Naive B cell (primary cell): ENCODE measurements at regions not wholly inside any gene's neighbourhood (a gene's known extent, or its start where the extent isn't known, plus 50 kb on each side); places are given as distances from the start of the nearest gene placed in this dataset.

Experiments used
- ATAC-seq, 2 donors: fragments of 150-1000 bp; cut with Tn5 transposase; 2 replicates each; pipeline ENCODE4 v1.10.0; 2021; ENCODE audit warnings: low read depth in 2 of 2, mild to moderate bottlenecking in 2 of 2, moderate library complexity in 2 of 2
- DNase-seq: peaks from one replicate; pipeline ENCODE4 v3.0.0; 2022
- H3K27ac Mint-ChIP-seq, 6 donors: one replicate each; pipeline ENCODE4 v1.8.0; 2020 to 2022; ENCODE audit warnings: mild to moderate bottlenecking in 6 of 6, mixed read lengths in 6 of 6, moderate library complexity in 5 of 6, inconsistent platforms in 2 of 6
- H3K27me3 Mint-ChIP-seq, 3 donors: one replicate each; pipeline ENCODE4 v1.8.0; 2021 to 2022; ENCODE audit warnings: mixed read lengths in 3 of 3, mild to moderate bottlenecking in 1 of 3
- H3K36me3 Mint-ChIP-seq, 2 donors: one replicate each; pipeline ENCODE4 v1.8.0; 2020 to 2022; ENCODE audit warnings: mixed read lengths in 2 of 2, inconsistent platforms in 1 of 2, mild to moderate bottlenecking in 1 of 2
- H3K4me1 Mint-ChIP-seq, 3 donors: one replicate each; pipeline ENCODE4 v1.8.0; 2020 to 2022; ENCODE audit warnings: mixed read lengths in 3 of 3, inconsistent platforms in 1 of 3, mild to moderate bottlenecking in 1 of 3, moderate library complexity in 1 of 3
- H3K4me3 Mint-ChIP-seq, 8 donors: one replicate each; pipeline ENCODE4 v1.8.0; 2020 to 2022; ENCODE audit warnings: mild to moderate bottlenecking in 8 of 8, mixed read lengths in 8 of 8, moderate library complexity in 8 of 8, inconsistent platforms in 2 of 8
- H3K9me3 Mint-ChIP-seq, 7 donors: one replicate each; pipeline ENCODE4 v1.8.0; 2020 to 2022; ENCODE audit warnings: mixed read lengths in 7 of 7, mild to moderate bottlenecking in 5 of 7, inconsistent platforms in 2 of 7, moderate library complexity in 1 of 7

DNA sequence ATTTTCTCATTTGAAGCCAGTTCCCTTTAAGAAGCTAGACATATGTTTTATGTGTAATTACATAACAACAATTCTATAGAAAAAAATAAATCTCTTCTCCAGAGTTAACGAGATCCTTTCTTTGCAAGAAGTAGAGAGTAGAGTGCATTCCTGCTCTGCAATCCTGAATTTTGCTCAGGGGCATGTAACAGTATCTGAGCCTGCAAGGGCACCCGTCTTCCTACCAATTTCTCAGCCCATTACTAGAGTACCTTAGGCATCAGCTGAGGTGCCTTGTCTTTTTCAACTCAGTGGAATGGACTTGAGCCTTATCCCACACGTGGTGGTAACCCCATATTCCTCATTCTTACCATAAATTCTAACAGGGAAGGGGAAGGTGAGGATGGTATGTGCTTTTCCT lies 205.9 kb downstream of the IKZF2 start:
- Mint-ChIP-seq H3K9me3 (no peaks in the 10 kb centered on the region), H3K36me3 (peaks cover 0 to 7% of the 10 kb centered on the region in 2 donors), H3K27ac (no peak overlapping the region), H3K4me3 (no peak overlapping the region), H3K27me3 (no peaks in the 10 kb centered on the region), H3K4me1 (no peaks in the 10 kb centered on the region)
- DNase-seq = no peak
- ATAC-seq = no peak

- Mint-ChIP-seq H3K36me3 (no peaks in the 10 kb centered on the region), H3K4me1 (peaks cover 0 to 5% (median 0%) of the 10 kb centered on the region in 3 donors), H3K9me3 (no peaks in the 10 kb centered on the region), H3K4me3 (no peak overlapping the region), H3K27me3 (no peaks in the 10 kb centered on the region), H3K27ac (no peak overlapping the region)
- ATAC-seq (no peak), DNase-seq (no peak)
Observed at GRCh38 chr2:212943351-212943750, 208.1 kb downstream of the IKZF2 start.

DNA sequence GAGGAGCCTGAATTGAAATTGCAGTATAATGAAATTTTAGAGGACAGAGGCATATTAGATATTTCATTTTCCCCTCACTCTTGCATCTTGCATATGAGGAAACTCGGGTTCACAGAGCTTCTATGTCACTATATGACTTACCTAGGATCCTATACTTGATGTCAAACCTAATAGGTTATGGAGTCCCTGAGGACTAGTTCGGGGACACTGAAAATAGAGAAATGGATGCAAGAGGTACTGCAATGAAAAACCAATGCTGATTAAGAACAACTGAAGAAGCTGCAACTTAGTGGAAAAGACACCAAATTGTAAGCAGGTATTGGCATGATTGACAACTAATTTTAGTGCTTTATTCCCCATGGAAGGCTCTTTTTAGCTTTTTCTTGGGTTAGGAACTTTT lies 210.1 kb downstream of the IKZF2 start:
- Mint-ChIP-seq H3K9me3 (no peaks in the 10 kb centered on the region), H3K36me3 (no peaks in the 10 kb centered on the region), H3K4me3 (no peak overlapping the region), H3K27ac (no peak overlapping the region), H3K4me1 (peaks cover 0 to 5% (median 0%) of the 10 kb centered on the region in 3 donors), H3K27me3 (no peaks in the 10 kb centered on the region)
- ATAC-seq (no peak), DNase-seq (no peak)

DNA sequence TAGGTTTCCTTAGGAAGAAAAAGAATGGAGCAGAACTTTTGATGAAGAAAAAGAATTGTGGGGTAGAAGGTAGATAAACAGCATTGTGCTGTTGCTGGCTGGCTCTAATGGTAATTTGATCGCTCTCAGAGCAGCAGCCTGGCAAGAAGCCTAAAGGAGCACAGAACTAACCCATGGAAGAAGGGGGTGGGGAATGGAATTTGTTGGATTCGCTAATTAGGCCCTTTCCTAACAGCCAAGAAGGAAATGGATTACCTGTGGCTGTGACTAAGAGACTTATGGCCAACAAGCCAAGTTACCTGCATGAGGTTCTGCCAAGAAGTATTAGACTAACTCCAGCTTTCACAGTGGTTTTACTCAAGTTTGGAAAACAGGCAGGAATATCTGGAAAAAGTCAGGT lies 210.6 kb downstream of the IKZF2 start:
- ATAC-seq = no peak
- H3K27me3 Mint-ChIP-seq = no peaks in the 10 kb centered on the region
- no peaks in the 10 kb centered on the region for H3K36me3 Mint-ChIP-seq
- no peak overlapping the region for H3K27ac Mint-ChIP-seq
- DNase-seq = no peak
- H3K4me1 Mint-ChIP-seq = peaks cover 0 to 5% (median 0%) of the 10 kb centered on the region in 3 donors
- no peaks in the 10 kb centered on the region for H3K9me3 Mint-ChIP-seq
- no peak overlapping the region for H3K4me3 Mint-ChIP-seq

GRCh38 chr2:212939777-212940531 lies 211.5 kb downstream of the IKZF2 start:
- ATAC-seq = peak in 1 of 2 donors; percentile 32
- no peaks in the 10 kb centered on the region for H3K9me3 Mint-ChIP-seq
- H3K4me3 Mint-ChIP-seq = no peak overlapping the region
- no peaks in the 10 kb centered on the region for H3K36me3 Mint-ChIP-seq
- H3K27me3 Mint-ChIP-seq = no peaks in the 10 kb centered on the region
- H3K27ac Mint-ChIP-seq = no peak overlapping the region
- DNase-seq = no peak
- peaks cover 0 to 5% (median 0%) of the 10 kb centered on the region in 3 donors for H3K4me1 Mint-ChIP-seq

DNA sequence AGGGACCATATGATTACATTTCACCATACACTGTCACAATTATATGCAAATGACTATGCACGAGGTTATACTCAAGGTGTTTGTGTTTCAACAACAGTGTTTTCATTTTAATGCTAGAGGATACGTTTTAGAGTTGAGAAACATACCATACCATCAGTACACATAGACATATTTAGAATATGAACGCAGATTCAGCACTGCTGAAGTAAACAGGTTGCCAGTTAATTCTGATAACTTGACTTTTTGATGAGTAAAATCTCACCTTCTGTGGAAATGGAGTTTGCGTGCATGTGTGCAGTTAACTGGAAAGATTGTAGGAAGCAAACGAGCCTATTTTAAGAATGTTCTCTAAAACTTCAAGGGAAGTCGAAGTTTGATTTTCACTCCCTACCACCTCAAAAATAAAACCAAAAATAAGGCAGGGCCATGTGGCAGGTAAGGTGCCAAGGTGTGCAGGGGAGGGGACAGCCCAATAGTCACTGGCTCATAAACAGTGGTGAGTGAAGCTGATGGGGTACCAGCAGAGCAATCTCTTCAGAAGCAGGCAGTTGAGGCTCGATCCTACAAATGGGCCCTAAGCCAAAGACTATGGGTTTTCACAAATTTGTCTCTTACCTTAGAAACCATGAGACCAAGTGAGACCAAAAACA lies 213.1 kb downstream of the IKZF2 start:
- Mint-ChIP-seq H3K4me1 (peaks cover 0 to 5% (median 0%) of the 10 kb centered on the region in 3 donors), H3K36me3 (no peaks in the 10 kb centered on the region), H3K9me3 (no peaks in the 10 kb centered on the region), H3K27me3 (no peaks in the 10 kb centered on the region), H3K4me3 (no peak overlapping the region), H3K27ac (peak overlapping the region in 2 of 6 donors; percentile 5 to 11)
- no peak for ATAC-seq
- no peak for DNase-seq

DNA sequence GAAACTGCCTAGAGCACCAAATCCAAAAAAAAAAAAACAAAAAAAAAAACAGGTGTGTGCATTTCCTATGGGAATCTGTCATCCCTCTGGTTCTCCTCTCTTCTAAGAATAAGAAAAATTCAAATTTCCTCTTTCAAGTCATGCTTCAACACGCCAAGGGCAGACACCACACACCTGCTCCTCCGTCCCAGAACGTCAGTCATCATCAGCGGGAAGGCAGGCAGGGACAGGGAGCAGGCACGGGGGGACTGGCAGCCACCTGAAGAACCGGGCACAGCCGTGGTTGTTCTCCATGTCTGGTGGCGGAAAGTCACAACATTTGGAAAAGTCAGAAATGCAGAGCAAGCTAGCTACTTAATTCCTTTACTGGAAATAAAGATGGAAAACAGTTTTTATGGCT lies 214.8 kb downstream of the IKZF2 start:
- H3K9me3 Mint-ChIP-seq = no peaks in the 10 kb centered on the region
- H3K4me3 Mint-ChIP-seq = no peak overlapping the region
- H3K27ac Mint-ChIP-seq = no peak overlapping the region
- ATAC-seq (no peak), DNase-seq (no peak)
- H3K27me3 Mint-ChIP-seq = no peaks in the 10 kb centered on the region
- H3K4me1 Mint-ChIP-seq = peaks cover 0 to 5% (median 0%) of the 10 kb centered on the region in 3 donors
- H3K36me3 Mint-ChIP-seq = no peaks in the 10 kb centered on the region

DNA sequence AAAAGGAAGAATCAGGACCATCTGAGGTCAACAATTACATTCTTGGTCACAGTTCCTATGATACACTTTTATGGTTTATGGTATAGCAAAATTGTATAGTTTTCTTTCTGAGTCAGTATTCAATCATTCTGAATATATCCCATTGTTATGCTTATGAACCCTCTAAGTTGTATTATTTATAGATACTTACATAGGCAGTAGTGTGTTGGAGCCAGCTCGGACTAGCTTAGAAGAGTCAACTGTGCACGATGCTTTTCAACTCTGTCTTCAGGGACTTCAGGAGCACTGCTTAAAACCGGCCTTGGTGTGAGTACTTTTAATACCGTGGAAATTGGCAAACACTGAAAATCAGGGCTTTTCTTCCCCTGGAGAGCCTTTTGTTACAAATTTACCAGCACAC lies 215.7 kb downstream of the IKZF2 start:
- no peaks in the 10 kb centered on the region for H3K36me3 Mint-ChIP-seq
- no peaks in the 10 kb centered on the region for H3K9me3 Mint-ChIP-seq
- H3K27me3 Mint-ChIP-seq = no peaks in the 10 kb centered on the region
- no peak for ATAC-seq
- peaks cover 0 to 5% (median 0%) of the 10 kb centered on the region in 3 donors for H3K4me1 Mint-ChIP-seq
- no peak overlapping the region for H3K4me3 Mint-ChIP-seq
- no peak for DNase-seq
- no peak overlapping the region for H3K27ac Mint-ChIP-seq

GRCh38 chr2:212931271-212931670 lies 220.1 kb downstream of the IKZF2 start:
- DNase-seq (no peak), ATAC-seq (no peak)
- Mint-ChIP-seq H3K27me3 (no peaks in the 10 kb centered on the region), H3K27ac (no peak overlapping the region), H3K4me1 (no peaks in the 10 kb centered on the region), H3K36me3 (no peaks in the 10 kb centered on the region), H3K9me3 (no peaks in the 10 kb centered on the region), H3K4me3 (no peak overlapping the region)

DNA sequence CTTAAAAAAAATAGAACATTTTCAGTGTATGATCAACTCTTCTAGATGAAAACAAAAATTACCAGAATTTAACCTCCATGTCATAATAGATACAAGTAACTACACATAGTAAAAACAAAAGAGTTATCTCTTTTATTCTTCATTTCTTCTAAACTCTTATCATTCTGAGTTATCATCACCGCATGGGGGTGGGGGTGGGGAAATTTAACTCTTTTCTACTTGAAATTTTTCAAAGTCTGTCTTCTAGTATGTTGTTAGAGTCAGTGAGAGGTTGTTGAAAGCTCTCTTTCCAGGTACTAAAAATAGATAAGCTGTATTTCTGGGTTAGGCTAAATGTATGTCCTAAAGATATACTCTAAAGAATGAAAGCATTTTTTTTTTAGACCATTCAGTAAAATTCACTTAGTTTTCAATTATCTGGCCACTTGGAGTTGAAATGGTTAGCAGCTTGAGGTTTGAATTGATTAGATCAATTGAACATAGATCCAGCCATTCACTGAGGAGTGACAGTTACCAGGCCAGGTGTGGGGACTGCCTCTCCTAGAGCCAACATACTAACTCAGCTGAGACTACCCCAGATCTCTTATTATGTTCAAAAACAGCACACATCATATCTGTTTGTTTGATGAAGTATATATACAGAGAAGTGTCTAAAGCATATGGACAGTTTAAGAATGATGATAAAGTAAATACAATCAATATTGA lies 220.7 kb downstream of the IKZF2 start:
- Mint-ChIP-seq H3K36me3 (no peaks in the 10 kb centered on the region), H3K9me3 (no peaks in the 10 kb centered on the region), H3K4me3 (no peak overlapping the region), H3K4me1 (no peaks in the 10 kb centered on the region), H3K27me3 (no peaks in the 10 kb centered on the region), H3K27ac (peak overlapping the region in 1 of 6 donors; percentile 7)
- DNase-seq = no peak
- no peak for ATAC-seq

DNA sequence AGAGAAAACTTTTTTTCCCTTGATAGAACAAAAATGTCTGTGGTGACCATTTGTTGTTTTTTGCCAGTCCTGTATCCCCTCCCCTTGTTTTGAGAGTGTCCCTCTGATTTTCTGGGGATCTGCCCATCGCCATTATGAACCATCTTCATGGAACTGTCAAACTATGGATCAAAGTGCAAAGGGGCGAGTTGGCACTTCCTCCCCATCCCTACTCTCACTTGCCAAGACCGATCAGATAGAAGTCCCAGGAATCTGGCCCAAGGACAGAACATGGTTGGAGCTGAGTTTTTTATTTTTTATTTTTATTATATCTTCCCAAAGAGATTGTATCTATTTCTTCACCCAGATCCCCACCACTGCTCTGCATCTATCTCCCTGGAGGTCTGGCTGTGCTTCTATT lies 221.4 kb downstream of the IKZF2 start:
- H3K36me3 Mint-ChIP-seq = no peaks in the 10 kb centered on the region

DNA sequence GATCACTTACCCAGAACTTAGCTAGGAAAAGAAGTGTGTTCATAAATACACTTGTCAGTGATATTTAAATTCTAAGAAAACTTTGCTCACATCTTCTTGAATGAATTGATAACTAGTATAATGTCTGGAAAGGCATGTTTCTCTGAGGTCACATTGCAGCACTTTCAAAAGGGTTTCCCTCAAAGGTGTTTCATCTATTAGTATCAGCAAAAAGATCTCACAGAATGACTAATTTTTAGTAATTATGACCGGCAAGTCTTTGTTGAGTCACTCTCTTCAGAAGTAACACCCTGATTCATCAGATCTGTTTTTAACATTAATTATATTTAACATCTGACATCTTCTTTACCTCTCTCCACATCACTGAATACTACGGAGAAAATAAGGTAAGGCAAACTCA lies 222.3 kb downstream of the IKZF2 start:
- H3K4me3 Mint-ChIP-seq = no peak overlapping the region
- no peak for ATAC-seq
- no peaks in the 10 kb centered on the region for H3K4me1 Mint-ChIP-seq
- no peaks in the 10 kb centered on the region for H3K36me3 Mint-ChIP-seq
- H3K9me3 Mint-ChIP-seq = peaks cover 0 to 6% (median 2%) of the 10 kb centered on the region in 7 donors
- no peaks in the 10 kb centered on the region for H3K27me3 Mint-ChIP-seq
- no peak overlapping the region for H3K27ac Mint-ChIP-seq
- no peak for DNase-seq

More for the DNA sequence above, 221.4 kb downstream of the IKZF2 start:
- ATAC-seq (no peak), DNase-seq (no peak)
- Mint-ChIP-seq H3K4me3 (no peak overlapping the region), H3K9me3 (peaks cover 0 to 2% (median under 1%) of the 10 kb centered on the region in 7 donors), H3K27me3 (no peaks in the 10 kb centered on the region), H3K27ac (peak overlapping the region in 1 of 6 donors; percentile 7), H3K4me1 (no peaks in the 10 kb centered on the region)

DNA sequence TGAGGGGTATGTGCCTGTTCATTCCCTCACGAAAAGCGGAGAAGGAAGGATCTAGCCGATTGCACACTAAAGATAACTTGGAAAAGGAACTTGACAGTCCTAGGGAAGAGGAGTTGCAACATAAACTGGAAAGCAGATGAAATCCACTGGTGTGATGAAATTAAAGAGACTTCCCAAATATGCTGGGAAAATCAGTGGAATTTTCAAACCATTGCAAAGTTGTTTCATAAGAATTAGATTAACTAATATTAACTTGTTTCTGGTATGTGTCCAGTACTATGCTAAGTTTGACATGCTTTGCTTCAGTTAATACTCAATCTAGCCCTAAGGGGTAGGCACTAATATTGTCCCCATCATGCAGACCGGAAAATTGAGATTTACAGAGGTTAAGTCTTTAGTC lies 222.7 kb downstream of the IKZF2 start:
- no peaks in the 10 kb centered on the region for H3K4me1 Mint-ChIP-seq
- peaks cover 0 to 6% (median 2%) of the 10 kb centered on the region in 7 donors for H3K9me3 Mint-ChIP-seq
- ATAC-seq (no peak), DNase-seq (no peak)
- H3K27me3 Mint-ChIP-seq = no peaks in the 10 kb centered on the region
- no peaks in the 10 kb centered on the region for H3K36me3 Mint-ChIP-seq
- no peak overlapping the region for H3K4me3 Mint-ChIP-seq
- no peak overlapping the region for H3K27ac Mint-ChIP-seq

- Mint-ChIP-seq H3K27ac (no peak overlapping the region), H3K9me3 (peaks cover 0 to 6% (median 2%) of the 10 kb centered on the region in 7 donors), H3K27me3 (no peaks in the 10 kb centered on the region)
Observed at GRCh38 chr2:212926940-212927339, 224.5 kb downstream of the IKZF2 start.

More at GRCh38 chr2:212926940-212927339, 224.5 kb downstream of the IKZF2 start:
- H3K4me3 Mint-ChIP-seq = no peak overlapping the region
- no peaks in the 10 kb centered on the region for H3K36me3 Mint-ChIP-seq
- ATAC-seq = no peak
- DNase-seq = no peak
- H3K4me1 Mint-ChIP-seq = no peaks in the 10 kb centered on the region
